SW480 (cell line): ENCODE measurements at regions not wholly inside any gene's neighbourhood (a gene's known extent, or its start where the extent isn't known, plus 50 kb on each side); places are given as distances from the start of the nearest gene placed in this dataset.
"Not testable (repeated sequence)": the region's sequence is repeated elsewhere in the genome, so short reads cannot be mapped to it uniquely, and the experiment has no call there.

Source experiments
- DNase-seq: peaks from one replicate; pipeline ENCODE4 v3.0.0-alpha.2; 2016; ENCODE audit warnings: low spot score

DNA sequence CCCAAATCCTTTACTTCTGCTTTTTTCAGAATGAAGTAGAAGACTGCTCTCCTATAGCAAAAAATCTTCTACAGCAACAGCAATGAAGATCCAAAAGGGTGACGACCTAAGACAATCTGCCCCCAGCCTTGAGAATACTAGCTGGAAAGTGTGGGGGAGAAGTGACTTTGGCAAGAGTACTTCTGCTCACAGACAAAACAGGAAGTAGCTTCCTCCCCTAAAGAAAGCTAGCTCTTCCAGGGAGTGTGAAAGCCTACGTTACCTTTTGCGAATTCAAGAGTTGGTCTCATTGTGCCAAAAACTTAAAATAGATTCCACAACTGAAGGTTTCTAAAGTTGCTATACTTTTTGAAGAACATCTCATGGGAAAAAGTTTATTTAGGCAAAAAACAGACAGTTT is 1069.2 kb upstream of the CHAC2 start:
- no peak for DNase-seq

DNA sequence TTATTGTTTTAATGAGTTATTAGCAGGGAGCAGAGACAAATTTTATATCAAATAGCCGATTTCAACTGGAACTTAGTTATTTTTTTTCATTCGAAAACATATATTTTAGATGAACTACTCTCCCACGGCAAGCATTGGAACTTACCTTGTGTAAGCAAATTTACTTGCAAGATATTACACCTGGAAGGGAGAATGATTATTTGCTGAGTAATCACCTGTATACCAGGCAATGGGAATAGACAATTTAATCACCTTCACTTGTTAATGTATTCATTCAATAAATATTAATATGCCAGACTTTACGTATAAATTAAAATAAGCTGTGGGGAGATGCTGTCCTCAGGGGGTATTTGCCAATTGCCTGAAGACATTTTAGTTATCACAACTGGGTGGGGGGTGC is 1069.9 kb upstream of the CHAC2 start:
- DNase-seq, result no peak

DNA sequence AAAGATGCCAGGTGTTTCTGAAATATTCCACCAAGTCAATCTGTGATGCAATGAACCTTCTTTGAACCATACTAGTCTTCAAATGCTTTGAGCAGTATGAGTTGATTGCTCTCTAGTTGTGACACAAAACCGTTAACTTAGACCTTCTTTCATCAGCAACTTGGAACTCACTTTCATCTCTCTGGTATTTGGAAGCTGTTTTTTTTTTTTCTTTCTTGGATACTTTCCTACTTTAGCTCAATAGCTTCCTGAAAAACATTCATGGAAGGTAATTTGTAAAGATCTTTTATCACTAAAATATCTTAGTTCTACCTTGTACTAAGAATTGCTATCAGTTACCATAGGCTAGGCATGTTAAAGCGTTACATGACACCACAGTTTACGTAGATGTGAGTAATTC is 1071.9 kb upstream of the CHAC2 start:
- DNase-seq, result no peak

DNA sequence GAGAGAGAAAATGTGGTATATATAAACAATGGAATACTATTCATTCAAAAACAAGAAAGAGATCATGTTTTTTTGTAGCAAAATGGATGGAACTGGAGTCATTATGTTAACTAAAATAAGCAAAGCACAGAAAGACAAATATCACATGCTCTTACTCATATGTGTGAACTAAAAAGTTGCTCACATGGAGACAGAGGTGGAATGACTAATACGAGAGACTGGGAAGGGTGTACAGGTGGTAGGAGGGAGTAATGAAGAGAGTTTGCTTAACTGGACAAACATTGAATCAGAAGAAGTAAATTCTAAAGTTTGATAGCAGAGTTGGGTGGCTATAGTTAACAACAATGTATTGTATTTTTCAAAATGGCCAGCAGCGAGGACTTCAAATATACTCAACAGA is 1080.7 kb upstream of the CHAC2 start:
- DNase-seq, result no peak

DNA sequence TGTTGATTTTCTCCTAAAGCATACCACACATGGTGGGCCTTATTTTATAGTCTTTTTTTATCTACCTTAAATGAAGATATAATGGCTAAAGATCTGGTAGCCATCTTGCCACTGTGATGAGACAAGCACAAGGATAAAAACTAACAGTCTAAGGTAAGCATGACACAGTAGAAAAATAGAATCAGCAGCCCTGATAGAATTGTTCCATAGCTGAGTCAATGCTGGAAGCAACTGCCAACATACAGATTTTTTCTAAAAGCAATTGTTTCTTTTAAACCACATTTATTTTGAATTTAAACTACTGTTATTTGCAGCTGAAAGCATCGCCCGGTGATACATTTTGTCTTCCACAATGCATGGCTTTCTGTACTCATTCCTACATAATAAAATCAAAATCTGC is 1091.5 kb upstream of the CHAC2 start:
- no peak for DNase-seq

DNA sequence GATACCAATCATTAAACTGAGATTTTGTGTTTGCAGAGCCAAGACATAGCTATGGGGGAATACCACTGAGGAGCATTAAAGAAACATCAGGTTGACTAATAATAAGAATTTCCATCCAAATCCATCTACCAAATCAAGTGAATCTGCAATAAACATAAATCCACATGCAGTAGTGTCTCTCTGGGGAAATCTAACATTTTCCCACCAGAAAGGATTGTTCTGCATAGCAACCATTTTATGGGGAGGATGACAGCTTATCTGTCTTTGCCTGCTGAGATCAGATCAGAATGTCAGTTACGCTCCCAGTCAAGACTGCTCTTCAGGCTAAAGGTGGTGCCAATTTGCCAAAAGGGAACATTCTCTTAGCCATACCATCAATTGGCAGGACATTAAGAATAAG is 1098.9 kb upstream of the CHAC2 start:
- DNase-seq, result no peak

DNA sequence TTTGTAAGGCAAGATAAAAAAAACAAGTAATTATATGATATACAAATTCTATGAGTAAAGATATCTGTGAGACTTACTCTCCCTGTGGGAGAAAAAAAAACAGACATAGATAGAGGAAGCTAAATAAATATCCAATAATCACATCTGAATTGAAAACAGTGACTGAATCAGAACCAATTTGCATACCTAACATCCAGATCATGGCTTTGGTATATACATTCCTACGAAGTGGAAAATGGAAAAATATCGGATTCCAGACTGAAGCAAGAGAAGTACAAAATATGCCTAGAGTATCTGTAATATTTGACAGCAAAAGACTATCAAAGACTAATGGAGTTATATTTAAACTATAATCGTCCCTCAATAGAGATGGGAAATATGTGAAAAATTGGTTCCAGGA is 1108.1 kb upstream of the CHAC2 start:
- no peak for DNase-seq

DNA sequence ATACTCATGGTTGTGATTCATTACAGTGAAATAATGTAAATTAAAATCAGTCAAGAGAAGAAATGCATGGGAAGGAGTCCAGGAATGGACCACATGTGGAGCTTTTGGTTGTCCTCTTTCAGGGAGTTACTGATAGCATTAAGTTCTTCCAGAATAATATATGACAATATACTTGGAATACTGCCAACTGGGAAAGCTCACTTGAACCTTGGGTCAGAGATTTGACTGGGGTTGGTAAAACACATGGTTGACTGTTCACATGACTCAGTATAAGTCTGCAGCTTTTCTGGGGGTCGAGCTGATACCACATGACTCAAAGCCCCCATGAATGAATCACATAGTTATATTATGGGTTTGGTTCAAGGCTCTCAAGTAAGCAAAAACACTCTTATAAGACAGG is 1109.0 kb upstream of the CHAC2 start:
- no peak for DNase-seq

DNA sequence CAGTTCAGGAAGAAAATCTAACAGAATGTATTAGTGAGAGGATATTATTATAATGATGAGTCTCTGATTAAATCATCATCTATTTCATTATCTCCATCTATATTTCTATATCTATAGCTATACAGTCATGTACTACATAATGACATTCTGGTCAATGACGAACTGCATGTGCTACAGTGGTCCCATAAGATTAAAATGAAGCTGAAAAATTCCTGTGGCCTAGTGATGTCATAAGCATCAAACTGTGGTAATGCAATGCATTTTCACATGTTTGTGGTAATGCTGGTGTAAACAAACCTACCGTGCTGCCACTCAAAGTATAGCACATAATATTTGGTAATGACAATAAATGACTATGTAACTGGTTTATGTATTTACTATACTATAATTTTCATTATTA is 1127.9 kb upstream of the CHAC2 start:
- peak; percentile 13 for DNase-seq

DNA sequence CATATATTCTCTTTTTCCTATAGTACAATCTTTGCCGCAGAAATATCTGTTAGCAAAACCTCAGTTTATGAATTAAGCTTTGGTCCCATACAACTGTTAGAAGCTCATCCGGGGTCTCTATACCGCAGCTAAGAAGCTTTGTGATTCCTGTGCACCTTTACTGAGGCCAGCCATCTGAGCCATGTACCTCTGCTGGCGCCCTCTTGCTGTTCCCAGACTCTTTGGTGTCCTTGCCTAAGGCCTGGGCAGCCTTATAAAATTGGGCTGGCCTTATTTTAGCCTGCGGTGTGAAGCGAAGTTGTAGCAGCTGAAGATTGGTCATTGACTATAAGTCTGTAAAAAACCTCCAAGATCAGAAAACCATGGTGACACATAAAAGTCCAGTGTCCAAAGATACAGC is 1135.1 kb upstream of the CHAC2 start:
- no peak for DNase-seq

DNA sequence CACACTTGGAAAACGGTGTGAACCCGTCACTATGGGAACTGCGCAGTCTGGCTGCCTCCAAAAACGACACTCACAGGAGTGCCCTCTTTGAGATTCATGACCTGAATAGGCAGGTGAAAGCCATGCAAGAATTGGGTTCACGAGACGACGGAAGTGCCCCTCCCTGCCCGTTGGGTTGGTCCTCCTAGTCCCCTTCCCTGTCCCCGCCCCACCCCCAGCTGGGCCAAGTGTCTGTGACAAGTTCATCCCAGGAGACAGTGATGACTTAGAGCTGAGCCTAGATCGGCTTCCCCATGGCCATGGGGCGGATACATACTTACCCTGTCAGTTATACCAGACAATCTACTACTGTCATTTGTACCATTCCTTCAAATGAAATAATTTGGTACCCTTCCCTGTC is 1137.7 kb upstream of the CHAC2 start:
- DNase-seq, result no peak

DNA sequence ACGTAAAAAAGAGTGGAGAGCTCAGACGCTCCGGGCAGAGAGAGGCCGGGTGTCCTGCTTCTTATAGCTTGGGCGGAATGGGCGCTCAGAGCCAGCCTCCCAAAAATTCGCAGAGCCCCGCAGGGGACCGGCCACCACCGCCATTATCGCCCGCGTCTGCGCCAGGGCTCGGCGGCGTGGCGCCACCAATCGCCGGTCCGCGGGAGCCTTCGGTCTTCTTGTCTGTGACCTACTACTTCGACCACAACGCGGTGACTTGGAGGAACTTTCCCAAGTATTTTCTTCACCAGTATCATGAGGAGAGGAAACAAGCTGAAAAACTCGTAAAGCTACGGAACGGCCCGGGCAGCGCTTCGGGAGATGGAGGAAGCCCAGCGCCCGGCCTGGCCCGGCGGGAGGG is 1138.1 kb upstream of the CHAC2 start:
- DNase-seq, result no peak

DNA sequence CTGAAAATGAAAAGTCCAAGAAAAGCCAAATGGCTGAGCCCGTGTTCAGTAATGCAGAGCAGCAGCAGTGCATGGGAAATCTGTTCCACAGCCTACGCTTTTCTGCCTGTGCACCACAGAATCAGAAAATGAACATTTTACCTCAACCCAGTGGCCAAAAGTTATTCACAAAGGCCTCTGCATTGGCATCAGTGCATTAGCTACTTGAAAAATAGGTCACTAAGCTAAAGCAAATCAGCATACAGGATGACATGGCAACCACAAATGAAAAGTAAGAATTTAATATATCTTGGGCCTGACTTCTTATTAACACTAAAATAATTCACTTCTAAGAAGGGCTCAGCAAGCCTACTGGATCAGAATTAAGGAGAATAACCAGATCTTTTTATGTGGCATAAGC is 1145.3 kb upstream of the CHAC2 start:
- no peak for DNase-seq

DNA sequence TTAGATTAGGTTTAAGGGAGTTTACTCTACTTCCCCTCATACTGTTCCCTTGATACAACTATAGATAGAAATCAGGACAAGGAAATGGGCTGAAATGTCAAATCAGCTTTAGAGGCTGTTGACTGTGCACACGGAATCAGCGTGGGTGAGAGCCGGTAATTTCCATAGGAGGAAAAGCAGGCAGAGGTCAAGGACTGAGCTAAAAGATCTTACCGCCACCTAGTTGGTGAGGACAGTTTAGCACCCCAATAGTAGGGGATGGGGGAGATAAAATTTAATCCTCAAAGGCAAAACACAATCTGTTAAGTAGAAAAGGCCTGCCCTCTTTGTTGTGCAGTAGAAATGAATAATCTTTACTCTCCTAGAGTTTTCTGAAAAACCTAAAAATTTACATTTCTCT is 1154.5 kb upstream of the CHAC2 start:
- DNase-seq, result peak; percentile 14

DNA sequence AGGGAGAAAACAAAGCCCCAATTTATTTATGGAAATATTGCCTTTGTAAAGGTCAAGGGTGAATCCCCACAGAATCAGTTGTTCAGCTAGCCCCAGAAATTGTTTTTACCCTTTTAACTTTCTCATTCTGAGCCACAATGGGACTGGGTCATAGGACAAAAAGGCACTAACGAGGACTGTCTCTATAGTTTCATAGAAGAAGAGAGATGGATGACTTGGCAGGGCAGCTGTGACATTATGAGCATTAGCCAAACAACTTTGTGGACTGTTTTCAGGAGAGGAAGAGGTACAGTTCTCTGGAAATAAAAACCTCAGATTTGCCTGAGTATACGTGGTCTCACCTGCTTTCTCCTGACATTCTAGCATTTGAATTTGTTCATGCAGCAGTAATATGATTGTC is 1155.8 kb upstream of the CHAC2 start:
- DNase-seq, result no peak

DNA sequence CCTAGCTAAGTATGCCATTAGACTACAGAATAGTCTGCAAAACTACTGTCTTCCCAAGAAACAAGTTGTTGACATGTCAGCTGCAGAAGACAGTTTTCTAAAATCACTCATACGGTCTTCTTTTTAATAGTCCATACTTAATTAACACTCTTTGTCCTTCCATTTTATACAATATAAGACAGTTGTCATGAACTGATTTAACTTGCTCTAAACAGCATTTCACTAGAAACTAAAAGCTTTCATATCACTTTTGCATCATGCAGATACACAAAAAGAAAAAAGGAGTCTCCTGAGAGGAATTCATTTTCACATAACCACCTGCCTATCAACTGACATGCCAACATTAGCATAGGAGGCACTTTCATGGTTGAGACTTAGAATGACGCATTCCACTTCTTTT is 1159.6 kb upstream of the CHAC2 start:
- DNase-seq, result no peak

DNA sequence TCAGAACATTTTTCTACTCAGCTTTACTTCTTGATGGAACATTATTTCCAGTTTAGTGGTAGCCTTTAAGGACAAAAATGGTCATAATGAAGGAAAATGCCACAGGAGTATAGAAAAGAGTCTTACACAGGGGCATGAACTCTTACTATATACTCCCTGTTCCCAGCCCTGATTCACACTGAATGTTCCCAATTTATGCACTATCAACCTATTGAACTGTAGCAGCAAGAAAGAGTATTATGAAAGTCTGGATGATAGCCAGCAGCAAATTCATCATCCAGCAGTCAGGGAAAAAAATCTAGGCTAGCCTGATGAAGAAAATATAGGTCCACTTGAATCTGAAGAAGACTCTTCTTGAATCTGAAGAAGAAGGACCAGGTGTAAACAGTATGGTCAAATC is 1170.3 kb upstream of the CHAC2 start:
- no peak for DNase-seq

DNA sequence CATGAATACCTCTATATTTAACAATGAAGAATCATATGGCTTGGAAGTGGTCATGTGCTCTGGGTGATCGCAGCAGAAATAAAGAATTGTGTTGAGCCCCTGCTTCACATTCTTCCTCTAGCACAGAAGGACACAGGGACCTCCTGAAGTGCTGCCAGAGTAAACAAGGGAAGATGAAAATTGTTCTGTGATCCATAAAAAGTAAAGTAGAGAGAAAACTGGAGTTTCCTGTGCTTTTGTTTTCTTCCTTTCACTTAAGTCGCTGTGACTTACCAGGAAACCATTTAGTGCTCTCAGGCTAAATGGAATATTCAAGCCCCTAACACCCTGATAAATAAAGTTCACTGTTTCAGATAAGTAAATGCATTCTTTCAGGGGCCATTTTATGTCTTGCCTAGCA is 1173.6 kb upstream of the CHAC2 start:
- DNase-seq, result no peak

DNA sequence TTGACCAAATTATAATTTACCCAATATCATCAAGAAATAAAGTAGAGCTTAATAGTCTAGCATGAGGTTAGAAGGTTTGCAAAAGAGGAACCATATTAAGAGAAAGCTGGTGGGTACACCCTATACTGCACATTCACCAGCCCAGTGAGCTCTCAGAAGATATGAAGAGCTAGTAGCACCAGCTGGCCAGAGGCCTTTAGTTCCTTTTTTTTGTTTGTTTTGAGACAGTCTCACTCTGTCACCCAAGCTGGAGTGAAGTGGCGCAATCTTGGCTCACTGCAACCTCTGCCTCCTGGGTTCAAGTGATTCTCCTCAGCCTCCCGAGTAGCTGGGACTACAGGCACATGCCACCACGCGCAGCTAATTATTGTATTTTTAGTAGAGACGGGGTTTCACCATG is 1183.5 kb upstream of the CHAC2 start:
- not testable (repeated sequence) for DNase-seq

DNA sequence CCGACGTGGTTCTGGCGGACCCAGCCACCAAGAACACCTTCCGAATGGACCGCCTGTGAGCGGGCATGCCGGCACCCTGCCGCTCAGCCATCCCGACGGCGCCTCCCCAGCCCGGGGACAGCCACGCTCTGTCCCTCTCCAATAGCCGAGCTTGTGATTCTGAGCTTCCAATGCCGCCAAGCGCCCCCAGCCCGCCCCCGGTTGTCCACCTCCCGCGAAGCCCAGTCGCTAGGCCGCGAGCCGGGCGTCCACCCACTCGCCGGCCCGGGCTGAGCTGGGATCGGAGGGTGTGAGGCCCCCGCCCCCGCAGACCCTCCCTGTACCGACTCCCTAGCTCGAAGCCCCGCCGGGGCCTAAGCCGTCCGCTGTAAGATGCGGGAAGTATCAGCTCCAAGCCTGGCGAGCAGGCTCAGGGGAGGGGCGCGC is 1195.1 kb upstream of the CHAC2 start:
- no peak for DNase-seq

DNA sequence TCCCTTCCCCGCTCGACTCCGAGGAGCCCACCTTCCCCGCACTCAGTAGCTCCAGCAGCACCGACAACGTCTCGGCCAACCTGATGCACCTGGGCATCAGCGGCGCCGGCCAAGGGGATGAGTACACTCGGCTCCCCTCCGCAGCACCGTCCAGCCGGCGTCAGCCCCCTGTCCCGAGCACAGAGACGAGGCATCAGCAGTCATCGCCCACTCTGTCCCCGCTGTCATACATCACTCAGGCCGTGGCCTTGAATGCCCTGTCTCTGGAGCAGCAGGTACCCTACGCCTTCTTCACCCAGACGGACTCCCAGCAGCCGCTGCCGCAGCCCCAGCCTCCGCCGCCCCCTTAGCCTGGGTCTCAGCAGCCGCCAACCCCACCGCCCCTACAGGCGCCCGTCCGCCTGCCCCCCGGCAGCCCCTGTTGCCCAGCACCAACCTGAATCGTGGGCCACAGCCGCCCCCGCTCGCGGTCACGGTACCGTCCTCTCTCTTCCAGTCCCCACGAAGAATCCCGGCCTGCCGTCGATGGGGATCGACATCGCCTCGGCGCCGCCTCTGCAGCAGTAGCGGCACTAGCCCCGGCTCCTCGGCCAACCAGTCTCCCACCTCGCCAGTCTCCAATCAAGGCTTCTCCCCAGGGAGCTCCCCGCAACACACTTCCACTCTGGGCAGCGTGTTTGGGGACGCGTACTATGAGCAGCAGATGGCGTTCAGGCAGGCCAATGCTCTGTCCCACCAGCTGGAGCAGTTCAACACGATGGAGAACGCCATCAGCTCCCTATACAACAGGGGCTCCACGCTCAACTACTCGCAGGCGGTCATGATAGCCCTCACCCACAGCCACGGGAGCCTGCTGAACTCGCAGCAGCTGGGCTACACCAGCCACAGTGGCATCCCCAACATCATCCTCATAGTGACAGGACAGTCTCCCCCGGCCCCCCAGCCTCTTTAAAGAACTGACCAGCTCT is 1195.9 kb upstream of the CHAC2 start:
- no peak for DNase-seq

DNA sequence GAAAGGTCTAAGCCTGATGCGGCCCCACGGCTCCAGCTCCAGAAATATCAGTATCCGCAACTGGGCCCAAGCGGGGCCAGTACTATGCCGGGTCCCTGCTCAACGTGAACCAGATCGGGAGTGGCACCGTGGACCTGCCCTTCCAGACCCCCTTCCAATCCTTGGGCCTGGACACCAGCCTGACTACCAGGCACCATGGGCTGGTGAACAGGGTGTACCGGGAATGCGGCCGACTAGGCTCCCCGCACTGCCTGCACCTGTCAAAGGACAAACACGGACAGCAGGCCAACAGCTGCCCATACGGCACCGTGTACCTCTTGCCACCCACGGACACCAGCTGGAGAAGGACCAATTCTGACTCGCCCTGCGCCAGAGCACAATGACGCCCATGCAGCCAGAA is 1196.9 kb upstream of the CHAC2 start:
- DNase-seq, result no peak

DNA sequence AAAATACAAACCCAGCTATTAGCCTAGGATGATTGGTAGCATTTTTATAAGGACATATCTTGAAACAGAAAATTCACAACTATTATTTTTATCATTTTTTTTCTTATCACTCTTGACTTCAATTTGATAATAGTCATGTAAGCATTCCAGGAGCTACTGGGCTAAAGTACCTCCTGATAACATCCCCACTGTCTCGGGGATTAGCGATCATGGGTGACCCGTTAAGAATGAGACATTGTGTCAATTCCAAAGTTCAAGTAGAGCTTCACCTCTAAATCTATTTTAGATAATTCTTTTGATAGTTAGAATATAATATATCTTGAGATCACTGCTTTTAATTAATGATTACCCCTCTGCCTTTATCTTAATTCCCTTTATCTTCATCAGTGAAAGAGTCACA is 1204.5 kb upstream of the CHAC2 start:
- DNase-seq, result no peak

DNA sequence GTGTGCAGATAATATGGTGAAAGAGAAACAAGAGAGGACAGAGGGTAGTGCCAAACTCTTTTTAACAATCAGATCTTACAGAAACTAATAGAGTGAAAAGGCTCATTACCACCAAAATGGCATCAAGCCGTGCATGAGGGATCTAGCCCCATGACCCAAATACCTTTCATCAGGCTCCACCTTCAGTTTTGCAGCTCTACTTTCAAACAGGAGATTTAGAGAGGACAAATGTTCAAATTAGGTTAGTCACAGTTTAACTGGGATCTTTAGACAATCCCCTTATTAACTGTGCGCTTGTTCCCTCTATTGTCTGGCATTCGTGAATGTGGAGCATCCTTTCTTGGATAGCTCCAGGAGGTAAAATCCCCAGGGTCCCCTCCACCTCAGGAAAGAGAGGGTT is 1209.3 kb upstream of the CHAC2 start:
- no peak for DNase-seq
